ENCODE measurements at regions not wholly inside any gene's neighbourhood (a gene's known extent, or its start where the extent isn't known, plus 50 kb on each side); places are given as distances from the start of the nearest gene placed in this dataset.

DNA sequence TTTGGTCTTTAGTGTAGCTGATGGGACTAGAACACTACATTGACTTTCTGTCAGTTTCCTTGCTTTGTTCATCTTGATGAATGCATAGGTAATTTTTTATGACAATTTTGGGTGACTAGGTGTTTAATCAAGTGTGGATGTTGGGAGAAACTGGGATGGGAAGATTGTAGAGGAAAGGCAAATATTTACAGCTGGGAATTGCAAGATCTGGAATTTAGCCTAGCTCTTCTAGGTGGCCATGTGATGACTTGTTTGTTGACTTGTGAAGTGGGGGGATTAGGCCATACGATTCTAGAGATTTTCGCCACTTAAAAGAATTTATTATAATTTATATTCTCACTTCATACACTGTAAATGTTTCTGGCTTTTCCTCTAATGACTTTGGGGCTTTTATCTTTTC lies 480.3 kb upstream of the GOT2 start:
- Histone ChIP-seq H4K20me1 (ENCODE audit: insufficient read depth) (no peaks in the 10 kb centered on the region), H3K79me2 (ENCODE audit: insufficient read depth) (no peaks in the 10 kb centered on the region), H3K4me1 (ENCODE audit: insufficient read depth) (no peaks in the 10 kb centered on the region), H3K27ac (no peak overlapping the region), H2AFZ (no peak overlapping the region), H3K27me3 (replicated peaks; ENCODE audit: insufficient read depth) (no peaks in the 10 kb centered on the region), H3F3A (ENCODE audit: insufficient read depth) (no peaks in the 10 kb centered on the region), H3K4me2 (ENCODE audit: unreplicated experiment) (no peak overlapping the region), H3K4me3 (no peak overlapping the region), H3K9me3 (ENCODE audit: low read depth) (no peaks in the 10 kb centered on the region), H3K9ac (no peak overlapping the region), H3K9me2 (ENCODE audit: insufficient read depth) (no peaks in the 10 kb centered on the region), H3K36me3 (ENCODE audit: low read depth) (no peaks in the 10 kb centered on the region)
- no peak for TF ChIP-seq EZH2 (IDR thresholded peaks at IDR 0.05; ENCODE audit: insufficient read depth, poor library complexity, severe bottlenecking)
- TF ChIP-seq EZH2phosphoT487 (IDR thresholded peaks at IDR 0.05; ENCODE audit: insufficient read depth, low read depth) = no peak
- in situ Hi-C loops (cut with MboI) = no loop called here
- 0 to 5% methylated on average over 2 of the region's 2 CpGs for WGBS, 2 experiments (ENCODE audit: low coverage in 1 of 2, low lambda C conversion rate in 2 of 2, missing lambda C conversion rate in 2 of 2)
- no peak for DNase-seq

DNA sequence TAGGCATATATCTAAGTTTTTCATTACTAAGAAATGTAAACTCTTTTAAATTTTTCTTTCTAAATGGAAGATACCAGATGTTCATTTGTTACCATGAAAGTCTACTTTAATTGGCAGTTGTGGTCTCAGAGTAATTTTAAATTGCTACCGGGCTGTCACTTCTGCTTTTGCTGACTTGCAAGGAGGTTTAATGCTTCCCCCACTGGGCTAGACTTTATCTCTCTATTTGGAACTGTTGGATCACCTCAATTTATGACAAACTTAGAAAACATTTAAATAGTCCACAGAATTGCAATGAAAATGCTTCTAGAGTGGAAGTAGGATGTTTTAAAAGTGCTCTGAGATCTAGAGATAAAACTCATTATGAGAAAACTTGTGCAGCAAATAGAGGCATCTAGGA lies 479.8 kb upstream of the GOT2 start:
- Histone ChIP-seq H3F3A (ENCODE audit: insufficient read depth) (no peaks in the 10 kb centered on the region), H3K9me2 (ENCODE audit: insufficient read depth) (no peaks in the 10 kb centered on the region), H3K4me1 (ENCODE audit: insufficient read depth) (no peaks in the 10 kb centered on the region), H3K27me3 (replicated peaks; ENCODE audit: insufficient read depth) (no peaks in the 10 kb centered on the region), H3K27ac (no peak overlapping the region), H2AFZ (no peak overlapping the region), H3K36me3 (ENCODE audit: low read depth) (no peaks in the 10 kb centered on the region), H3K4me3 (no peak overlapping the region), H3K9ac (no peak overlapping the region), H4K20me1 (ENCODE audit: insufficient read depth) (no peaks in the 10 kb centered on the region), H3K9me3 (ENCODE audit: low read depth) (no peaks in the 10 kb centered on the region), H3K4me2 (ENCODE audit: unreplicated experiment) (no peak overlapping the region), H3K79me2 (ENCODE audit: insufficient read depth) (no peaks in the 10 kb centered on the region)
- TF ChIP-seq EZH2 (IDR thresholded peaks at IDR 0.05; ENCODE audit: insufficient read depth, poor library complexity, severe bottlenecking) (no peak), EZH2phosphoT487 (IDR thresholded peaks at IDR 0.05; ENCODE audit: insufficient read depth, low read depth) (no peak)
- DNase-seq = no peak
- in situ Hi-C loops (cut with MboI) = no loop called here
- 4 to 6% methylated on average over 1 of the region's 1 CpG for WGBS, 2 experiments (ENCODE audit: low coverage in 1 of 2, low lambda C conversion rate in 2 of 2, missing lambda C conversion rate in 2 of 2)

DNA sequence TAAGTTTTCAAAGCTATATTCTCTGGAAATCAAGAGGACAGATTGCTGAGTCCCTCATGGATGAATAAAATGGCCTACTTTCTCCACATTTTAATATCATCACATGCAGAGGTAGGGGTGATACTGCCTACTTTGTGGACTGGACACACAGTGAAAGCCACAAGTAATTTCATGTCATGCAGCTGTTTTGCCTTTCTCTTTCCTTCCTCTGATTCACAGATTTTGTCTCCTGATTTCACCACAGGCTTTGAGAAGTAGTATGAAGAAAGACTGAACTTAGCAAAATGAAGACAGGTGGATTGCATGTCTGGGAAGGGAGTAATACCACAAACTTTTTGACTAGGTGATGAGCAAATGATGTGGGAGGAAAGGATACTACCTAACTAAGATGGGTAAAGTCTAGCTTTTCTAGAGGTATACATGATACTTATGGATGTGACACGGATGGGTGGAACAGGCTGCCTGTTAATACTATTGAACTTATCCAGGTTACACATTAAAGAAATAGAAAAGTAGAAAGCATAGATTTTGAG lies 478.4 kb upstream of the GOT2 start:
- Histone ChIP-seq H3K4me3 (no peak overlapping the region), H3K9me2 (ENCODE audit: insufficient read depth) (no peaks in the 10 kb centered on the region), H3K79me2 (ENCODE audit: insufficient read depth) (no peaks in the 10 kb centered on the region), H3K4me1 (ENCODE audit: insufficient read depth) (no peaks in the 10 kb centered on the region), H2AFZ (no peak overlapping the region), H3F3A (ENCODE audit: insufficient read depth) (no peaks in the 10 kb centered on the region), H3K9ac (no peak overlapping the region), H4K20me1 (ENCODE audit: insufficient read depth) (no peaks in the 10 kb centered on the region), H3K36me3 (ENCODE audit: low read depth) (no peaks in the 10 kb centered on the region), H3K27ac (no peak overlapping the region), H3K9me3 (ENCODE audit: low read depth) (no peaks in the 10 kb centered on the region), H3K4me2 (ENCODE audit: unreplicated experiment) (no peak overlapping the region), H3K27me3 (replicated peaks; ENCODE audit: insufficient read depth) (no peaks in the 10 kb centered on the region)
- no peak for TF ChIP-seq EZH2phosphoT487 (IDR thresholded peaks at IDR 0.05; ENCODE audit: insufficient read depth, low read depth)
- TF ChIP-seq EZH2 (IDR thresholded peaks at IDR 0.05; ENCODE audit: insufficient read depth, poor library complexity, severe bottlenecking) = no peak
- in situ Hi-C loops (cut with MboI) = no loop called here
- no peak for DNase-seq
- 8 to 18% methylated on average over 1 of the region's 1 CpG for WGBS, 2 experiments (ENCODE audit: low coverage in 1 of 2, low lambda C conversion rate in 2 of 2, missing lambda C conversion rate in 2 of 2)

DNA sequence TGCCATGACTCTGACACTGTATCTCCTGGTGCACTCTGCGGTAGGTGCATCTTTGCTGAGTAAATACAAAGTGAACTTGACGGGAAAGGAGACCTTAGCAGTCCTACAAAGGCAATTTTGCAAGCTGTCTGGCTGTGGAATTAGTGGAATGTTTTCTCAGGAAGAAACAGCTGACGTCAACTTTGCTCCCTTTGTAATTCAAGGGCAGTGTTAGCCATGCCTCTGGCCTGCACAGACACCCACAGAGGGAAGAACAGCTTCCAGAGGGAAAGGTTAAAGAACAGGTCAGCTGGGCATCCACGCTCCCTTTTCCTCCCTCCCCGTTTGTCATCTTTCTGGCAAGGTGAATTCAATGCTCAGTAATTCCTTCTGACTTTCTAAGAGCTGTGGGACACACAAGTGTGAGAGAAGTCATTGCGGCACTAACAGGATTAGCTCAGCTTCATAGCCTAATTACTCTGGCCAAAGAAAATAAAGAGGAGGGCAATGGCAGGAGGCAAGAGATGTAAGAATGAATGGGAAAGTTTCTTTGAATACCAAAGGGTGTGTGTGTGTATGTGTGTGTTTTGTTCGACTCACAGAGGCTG lies 476.9 kb upstream of the GOT2 start:
- Histone ChIP-seq H2AFZ (no peak overlapping the region), H3F3A (ENCODE audit: insufficient read depth) (no peaks in the 10 kb centered on the region), H3K9ac (no peak overlapping the region), H3K27me3 (replicated peaks; ENCODE audit: insufficient read depth) (no peaks in the 10 kb centered on the region), H4K20me1 (ENCODE audit: insufficient read depth) (no peaks in the 10 kb centered on the region), H3K4me3 (no peak overlapping the region), H3K9me3 (ENCODE audit: low read depth) (no peaks in the 10 kb centered on the region), H3K79me2 (ENCODE audit: insufficient read depth) (no peaks in the 10 kb centered on the region), H3K4me1 (ENCODE audit: insufficient read depth) (no peaks in the 10 kb centered on the region), H3K4me2 (ENCODE audit: unreplicated experiment) (no peak overlapping the region), H3K27ac (no peak overlapping the region), H3K9me2 (ENCODE audit: insufficient read depth) (no peaks in the 10 kb centered on the region), H3K36me3 (ENCODE audit: low read depth) (no peaks in the 10 kb centered on the region)
- WGBS, 2 experiments (ENCODE audit: low coverage in 1 of 2, low lambda C conversion rate in 2 of 2, missing lambda C conversion rate in 2 of 2) = 20 to 23% methylated on average over 7 of the region's 7 CpGs
- DNase-seq = peak; percentile 22
- in situ Hi-C loops (cut with MboI) = no loop called here
- TF ChIP-seq EZH2phosphoT487 (IDR thresholded peaks at IDR 0.05; ENCODE audit: insufficient read depth, low read depth) (no peak), EZH2 (IDR thresholded peaks at IDR 0.05; ENCODE audit: insufficient read depth, poor library complexity, severe bottlenecking) (no peak)
